H1 (cell line): ENCODE measurements at regions not wholly inside any gene's neighbourhood (a gene's known extent, or its start where the extent isn't known, plus 50 kb on each side); places are given as distances from the start of the nearest gene placed in this dataset.

Experiments
- PHF8 ChIP-seq: fragments of 200-600 bp; sonication (generic); conservative IDR thresholded peaks from 2 replicates; pipeline ENCODE4 v1.7.1; 2012; ENCODE audit warnings: low read depth, mild to moderate bottlenecking, inconsistent platforms, low read length, moderate library complexity

DNA sequence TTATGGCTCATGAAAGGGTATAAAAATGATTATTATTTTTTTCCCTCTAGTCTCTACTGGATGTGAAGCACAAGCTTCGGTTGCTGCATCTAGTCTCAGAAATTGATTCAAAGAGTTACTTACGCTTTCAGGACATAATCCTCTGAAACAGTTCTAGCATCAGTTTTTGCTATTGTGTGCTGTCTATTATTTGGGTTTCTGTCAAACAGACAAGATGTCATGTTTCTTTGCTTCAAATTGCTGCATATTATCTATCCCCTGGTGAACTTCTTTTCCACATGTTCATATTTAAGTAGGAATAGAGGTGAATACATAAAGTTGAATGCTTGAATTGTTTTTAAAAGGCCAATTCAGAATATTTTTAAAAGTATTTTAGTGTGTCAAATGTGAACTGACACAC lies 161.6 kb upstream of the GBE1 start (continued):
- no peak for TF ChIP-seq PHF8
